NCI-H526 (cell line): ENCODE measurements at regions not wholly inside any gene's neighbourhood (a gene's known extent, or its start where the extent isn't known, plus 50 kb on each side); places are given as distances from the start of the nearest gene placed in this dataset.

Experiments used
- DNase-seq, 2 experiments: peaks; one replicate each; lab custom pipeline; 2025; lab: John Stamatoyannopoulos, UW

DNA sequence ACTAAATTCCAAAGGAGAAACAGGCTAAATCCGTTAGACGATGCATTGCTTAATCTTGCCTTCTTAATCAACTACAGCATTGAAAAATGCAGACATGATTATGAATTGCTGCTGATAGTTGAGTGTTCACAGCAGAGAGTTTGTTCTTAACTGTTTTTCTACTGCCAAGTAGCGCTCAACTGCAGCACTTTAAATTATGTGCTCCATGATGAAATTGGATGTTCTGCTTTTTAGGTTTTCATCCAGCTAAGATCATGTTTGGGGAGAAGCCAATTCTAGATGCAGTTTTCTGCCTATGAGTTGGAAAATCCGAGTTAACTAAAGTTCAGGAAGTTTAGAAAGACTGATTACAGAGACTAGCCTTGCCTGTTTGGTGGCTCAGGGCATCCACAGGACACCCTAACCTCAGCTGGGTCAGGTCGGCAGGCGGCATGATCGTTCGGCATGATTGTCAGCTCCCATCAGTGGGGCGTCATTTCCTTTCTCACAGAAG lies 119.4 kb upstream of the PIEZO2 start:
- DNase-seq = no peak

DNA sequence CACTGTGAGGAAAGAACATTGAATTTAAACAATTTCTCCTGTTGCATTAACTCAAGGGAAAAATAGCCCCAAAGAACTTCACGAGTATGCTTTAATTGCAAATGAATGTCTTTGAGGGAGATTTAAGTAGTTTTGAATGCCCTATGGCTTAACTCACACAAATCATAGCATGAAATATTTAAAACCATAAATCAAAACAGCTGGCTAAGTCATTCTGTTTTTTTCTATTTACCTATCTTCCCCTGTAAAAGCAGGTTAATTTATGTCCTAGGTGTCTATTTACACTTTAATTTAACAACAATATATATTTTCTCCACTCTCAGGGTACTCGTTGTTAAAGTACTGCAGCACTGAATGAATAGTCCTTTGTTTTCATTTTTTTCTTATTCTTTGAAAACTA lies 118.8 kb upstream of the PIEZO2 start:
- DNase-seq = no peak

DNA sequence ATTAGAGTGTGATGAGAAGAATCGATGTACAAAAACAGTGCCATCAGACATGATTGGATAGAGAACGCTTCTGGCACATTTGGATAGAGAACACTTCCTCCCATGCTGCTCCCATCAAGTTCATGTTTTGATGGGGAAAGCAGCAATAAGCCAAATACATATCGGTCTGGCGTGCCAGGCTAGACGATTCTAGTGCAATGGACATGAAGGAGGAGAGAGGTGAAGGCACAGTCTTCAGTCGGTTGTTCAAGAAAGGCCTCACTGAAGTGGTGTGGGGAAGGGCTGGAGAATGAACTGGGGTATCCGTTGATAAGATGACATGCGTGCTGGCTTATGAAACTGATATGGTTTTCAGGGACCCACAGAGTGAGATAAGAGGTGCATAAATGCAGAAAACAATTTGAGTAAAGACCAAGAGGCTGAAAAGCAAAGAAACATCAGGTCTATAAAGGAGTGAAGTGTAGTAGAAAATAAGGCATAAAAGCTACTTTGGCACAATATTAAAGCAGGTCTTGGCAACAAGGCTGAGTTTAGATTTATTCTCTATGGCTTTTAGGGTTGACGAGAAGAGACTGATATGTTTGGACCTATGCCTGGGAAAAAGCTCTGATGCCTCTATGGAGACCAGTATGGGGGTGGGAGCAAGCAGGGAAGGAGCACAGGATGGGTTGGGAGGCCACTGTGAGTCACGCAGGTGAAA lies 117.6 kb upstream of the PIEZO2 start:
- no peak for DNase-seq

DNA sequence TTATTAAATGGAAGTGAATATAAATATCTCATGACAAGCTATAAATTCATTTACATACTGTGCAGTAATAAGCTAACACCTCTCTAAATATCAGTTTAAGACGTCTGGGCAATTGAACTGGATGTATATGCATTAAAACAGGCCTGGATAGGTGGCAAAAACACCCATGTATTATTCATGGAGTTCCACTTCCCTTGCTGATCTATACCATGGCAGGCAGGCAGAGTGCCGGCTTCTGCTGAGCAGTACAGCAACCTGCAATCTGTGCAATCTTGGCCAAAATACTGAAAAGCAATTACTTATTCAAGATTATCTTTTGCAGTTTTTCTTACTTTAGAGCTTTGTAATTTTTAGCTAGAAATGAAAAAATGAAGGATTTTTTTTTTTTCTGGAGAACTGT lies 112.1 kb upstream of the PIEZO2 start:
- no peak for DNase-seq

DNA sequence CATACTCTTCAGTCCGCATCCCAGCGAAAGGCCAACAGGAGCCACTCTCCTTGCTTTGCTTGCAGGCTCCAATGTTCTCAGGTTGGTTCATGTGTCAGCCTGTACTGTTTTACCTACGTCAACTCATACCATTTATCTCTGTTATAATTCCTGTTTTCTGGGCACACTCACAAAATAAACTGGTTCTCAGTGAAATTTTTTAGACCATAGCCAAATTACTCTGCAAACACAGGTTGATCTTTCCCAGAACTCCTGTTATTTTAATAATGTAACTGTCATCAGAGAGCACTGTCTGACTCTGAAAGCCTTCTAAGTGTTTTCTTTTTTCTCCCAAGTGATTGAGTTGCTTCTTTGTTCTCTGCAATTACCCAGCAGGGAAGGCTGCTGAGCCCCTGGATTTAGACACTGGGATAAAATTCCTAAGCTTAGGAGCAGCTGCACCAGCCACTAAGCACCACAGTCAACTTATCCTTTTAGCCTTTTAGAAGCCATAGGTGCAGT lies 111.6 kb upstream of the PIEZO2 start:
- peak in 1 of 2 experiments; percentile 22 for DNase-seq

DNA sequence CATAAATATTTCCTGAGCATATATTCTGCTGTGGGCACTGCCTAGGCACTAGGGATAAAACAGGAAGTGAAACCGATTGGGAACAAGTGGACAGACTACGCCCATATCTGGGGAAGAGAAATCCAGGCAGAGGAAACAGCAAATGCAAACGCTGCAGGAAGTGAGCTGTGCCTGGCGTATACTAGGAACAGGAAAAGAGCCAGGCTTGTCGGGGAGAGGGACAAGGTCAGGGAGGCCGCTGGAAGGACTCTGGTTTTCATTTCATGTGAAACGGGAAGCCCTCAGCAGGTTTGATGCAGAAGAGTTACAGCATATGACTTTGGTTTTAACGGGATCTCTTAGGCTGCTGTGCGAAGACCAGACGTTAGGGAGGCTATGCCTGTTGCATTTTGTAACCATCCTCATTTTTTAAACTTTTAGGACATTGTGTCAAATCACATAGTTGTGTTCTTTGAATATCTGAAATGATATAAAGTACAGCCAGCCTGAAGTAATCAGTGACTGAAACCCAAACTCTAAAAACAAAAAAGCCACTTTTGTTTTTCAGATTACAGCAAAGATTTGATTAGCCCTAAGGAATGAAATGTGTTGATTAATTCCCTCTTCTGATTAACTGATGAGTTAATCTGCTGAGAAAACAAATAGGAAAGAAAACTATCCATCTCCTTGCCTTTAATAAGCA lies 110.2 kb upstream of the PIEZO2 start:
- no peak for DNase-seq

DNA sequence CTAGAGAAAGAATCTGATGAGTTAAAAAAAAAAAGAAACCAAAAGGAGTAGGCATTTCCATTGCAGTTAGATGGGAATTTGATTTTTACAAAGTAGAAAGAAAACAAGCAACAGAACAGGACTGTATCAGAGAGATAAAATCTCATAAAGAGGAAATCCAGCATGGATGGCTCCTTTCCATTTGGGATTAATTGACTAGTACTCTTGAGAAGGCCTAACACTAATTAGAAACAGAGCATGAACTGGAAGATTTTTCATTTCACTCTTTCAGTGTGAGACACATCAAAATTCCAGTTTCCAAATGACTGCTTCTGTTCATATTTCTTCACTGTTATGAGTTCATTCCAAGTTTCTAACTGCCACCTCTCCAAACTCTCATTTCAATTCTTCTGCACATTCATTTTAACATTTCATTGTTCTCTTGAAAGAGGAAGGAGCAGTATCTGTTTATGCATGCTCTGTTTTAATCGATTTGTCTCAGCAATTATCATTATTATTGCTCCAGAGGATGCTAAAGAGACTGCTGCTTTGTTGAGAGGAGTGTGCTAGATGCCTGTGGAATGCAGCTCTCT lies 108.8 kb upstream of the PIEZO2 start:
- DNase-seq = no peak

DNA sequence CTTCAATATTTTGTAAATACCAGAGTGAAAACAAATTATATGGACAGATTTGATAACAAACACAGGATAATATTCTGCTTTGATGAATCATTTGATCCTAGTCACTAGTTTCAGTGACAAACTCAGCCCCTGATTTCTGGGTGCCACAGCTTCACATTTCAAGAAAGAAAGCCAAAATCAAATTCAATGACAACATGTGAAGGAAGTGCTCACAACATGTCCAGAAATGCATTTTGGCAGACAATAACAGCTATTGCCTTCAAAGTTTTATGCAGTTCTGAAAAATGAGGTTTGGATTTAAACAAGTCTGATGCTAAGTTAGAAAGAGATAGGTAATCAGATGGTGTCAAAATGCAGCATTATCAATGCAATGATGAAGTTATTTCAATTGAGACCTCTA lies 106.9 kb upstream of the PIEZO2 start:
- no peak for DNase-seq

DNA sequence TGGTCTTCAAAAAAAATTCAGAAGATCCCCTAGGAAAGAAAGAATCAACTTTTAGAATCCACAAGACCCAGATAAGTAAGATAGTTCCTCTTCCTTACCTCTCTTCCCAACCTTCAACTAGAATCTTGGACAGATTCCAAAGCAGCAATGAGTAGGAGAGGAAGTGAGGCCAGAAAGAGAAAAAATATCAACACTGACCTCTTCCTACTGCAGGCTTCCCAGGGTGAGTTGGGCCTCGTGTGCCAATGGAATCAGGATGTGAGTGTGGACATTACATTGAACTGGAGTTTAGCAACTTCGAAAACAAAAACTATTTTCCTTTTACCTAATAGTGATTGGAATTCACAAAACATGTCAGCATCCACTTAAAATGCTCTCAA lies 102.5 kb upstream of the PIEZO2 start:
- no peak for DNase-seq

DNA sequence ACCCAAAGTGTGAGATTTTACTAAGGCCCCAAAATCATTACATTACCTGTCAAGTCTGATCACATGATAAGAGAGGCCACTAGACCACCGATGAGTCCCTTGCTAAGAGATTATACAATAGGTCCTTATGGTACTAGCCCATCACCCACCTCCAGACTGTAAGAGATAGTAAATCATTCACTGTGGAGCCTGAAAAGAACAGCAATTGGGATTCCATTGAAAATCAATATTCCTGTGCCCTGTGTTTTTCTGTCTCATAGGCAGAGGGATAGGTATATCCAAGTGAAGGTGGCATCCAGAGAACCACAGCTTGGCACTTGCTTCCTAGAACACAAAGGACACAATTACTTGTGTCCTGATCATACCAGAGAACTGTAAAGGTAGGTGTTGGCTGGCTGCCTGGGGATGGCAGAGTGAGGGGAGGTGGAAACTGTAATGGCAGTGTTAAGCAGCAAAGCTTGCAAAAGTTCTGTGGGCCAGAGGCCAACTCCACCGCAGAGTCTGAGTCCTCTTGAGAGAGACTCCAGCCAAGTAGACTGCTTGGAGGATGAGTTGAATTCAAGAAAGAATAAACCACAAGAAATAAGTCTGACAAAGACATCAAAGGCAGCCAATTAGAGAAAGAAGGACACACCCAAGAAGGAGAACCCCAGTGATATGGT lies 102.0 kb upstream of the PIEZO2 start:
- no peak for DNase-seq

DNA sequence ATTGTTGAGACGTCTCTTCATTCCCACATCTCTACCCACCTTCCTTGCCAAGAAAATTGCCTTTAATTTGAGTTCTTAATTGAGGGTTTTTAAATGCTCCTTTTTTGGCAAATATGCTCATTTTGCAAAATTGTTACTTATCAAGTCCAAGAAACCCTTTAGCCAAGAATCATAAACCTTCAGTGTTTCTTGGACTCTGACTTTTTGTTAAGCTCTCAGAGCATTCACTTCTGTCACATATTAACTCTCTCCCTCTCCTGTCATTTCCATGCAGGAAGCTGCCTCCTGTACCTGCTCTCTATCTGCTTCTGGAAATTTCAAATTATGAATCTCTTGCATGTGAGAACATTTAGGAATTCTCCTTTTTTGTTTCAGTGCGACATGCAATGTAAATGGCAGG lies 100.0 kb upstream of the PIEZO2 start:
- DNase-seq = no peak

DNA sequence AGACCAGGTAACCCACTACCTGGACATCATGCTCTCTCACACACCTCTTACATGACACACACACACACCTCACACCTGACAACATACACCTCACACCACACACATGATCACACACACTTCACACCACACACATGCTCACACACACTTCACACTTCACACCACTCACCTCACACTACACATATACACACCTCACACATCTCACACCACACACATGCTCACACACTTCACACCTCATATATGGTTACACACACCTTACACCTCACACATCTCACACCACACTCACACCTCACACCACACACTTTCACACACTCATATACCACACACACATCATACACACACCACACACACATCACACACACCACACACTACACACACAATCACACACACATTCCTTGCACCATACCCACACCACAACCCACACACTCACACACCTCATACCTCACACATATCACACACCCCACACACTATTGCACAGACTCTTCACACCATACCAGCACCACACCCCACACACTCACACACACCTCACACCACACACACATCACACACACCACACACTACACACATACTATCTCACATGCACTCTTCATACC lies 98.1 kb upstream of the PIEZO2 start:
- no peak for DNase-seq

DNA sequence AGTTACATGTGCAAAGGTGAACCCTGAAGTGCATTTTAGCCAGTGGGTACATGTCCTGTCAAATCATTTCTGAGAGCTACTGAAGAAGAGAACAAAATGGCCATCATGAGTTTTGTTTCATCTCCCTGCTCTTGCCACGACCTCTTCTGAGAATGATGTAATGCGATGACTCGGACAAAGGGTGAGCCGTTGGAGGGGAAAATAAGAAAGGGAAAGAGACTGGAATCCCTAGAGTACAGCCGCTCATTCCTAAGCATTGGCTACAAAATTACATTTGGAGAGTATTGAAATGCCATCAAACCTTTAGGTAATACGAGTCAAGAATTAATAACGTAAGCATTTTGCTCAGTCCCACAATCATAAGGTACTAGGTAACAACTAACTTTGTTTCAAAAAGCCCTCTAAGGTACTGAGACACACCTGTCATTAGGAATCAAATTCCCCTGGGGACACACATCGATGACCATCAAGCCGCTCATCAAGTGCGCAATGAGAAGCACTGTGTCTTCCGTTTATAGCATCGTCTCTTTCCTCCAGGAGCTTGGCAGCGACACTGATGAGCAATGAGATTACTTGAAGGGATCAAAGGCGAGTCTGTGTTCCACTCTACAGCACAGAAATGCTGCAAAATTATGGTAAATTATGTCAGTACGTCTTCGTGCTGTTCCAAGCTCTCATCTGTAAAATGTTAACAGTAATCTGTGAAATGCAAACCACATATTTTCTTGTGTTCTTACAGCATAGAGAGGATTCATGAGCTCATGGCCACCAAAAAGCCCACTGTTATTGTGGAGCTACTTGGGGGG lies 97.3 kb upstream of the PIEZO2 start:
- DNase-seq = no peak

DNA sequence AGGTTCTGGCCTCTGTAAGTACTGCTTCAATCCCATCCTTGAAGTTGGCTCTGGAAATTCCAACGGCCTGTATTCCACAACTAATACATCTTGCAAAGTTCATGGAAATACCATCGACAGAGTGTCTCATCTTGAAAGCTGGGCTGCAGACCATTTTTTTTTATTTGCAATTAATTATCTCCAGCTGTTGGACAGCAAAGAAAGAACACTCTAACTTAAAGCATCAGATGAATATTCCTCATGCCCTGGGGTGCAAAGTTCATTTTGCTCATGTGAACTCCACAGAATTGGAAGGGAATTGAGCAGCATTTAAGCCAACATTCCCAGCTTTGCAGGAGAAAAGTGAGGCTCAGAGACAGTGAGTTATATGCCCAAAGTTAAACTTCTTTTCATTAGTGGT lies 96.5 kb upstream of the PIEZO2 start:
- DNase-seq = no peak

DNA sequence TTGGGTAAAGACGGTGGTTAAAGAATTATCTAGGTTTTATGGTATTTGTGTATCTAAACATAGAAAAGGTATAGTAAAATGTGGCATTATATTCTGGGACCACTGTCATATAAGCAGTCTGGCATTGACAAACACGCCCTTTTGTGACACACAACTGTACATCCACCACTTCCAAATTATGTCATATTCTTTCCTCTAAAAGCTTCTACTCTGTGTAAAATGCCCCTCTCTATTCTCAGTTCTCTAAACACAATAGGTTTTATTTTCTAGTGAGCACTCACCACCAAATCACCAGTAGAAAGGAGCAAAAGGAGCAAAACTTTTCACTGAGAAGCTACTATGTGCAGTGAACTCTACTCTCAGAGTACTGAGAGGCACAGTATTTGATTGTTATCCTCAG lies 88.1 kb upstream of the PIEZO2 start:
- no peak for DNase-seq

DNA sequence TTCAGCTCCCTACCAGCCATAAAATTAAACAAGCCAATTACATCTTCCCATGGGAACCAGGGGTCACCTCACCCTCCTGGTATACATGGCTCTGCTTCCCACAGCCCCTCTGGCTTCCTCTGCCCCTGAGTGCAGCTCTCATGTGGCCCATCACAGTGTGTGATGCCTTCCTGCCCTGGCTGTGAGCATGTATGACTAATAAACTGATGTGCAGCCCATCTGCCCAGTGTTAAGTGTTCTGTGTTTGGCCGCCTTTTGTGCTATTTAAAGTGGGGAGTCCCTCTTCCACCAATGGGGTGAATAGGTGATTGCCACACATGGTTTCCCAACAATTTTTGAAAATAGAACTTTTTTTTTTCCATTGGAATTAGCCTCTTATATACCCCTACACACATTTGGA lies 87.7 kb upstream of the PIEZO2 start:
- no peak for DNase-seq

DNA sequence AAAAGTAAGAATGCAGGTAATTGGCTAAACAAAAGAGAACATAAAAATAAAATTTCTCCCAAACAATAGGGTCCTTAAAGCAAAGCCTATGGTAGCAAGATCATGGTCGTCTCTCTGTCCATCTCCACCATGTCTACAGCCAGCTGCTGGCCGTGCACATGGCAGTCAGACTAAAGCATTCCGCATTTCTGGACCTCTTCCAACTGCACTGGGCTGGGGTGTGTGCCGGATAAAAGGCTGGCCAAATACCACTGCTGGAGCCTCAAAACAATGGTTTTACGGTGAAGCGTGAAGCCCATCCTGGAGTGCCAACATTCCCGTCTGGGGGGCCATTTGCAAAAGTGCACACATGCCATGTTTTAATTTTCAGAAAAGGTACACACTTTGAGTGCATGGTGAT lies 74.8 kb upstream of the PIEZO2 start:
- DNase-seq = no peak

DNA sequence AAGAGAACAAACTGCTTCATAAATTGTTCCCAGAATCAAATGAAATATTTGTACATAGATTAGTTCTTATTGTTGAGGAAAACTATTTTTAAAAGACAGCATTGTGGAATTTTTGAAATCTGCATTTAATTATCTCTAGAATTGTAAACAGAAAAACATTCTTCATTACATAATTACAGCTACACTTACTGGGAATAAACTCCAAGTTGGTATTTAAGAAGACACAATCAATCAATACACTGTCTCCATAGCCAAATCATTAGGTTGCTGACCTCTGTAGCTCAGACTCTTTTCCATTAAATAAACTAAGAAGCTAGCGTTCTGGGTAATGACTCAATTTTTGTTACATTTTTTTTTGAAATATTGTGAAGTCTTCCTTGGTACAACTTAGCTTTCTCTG lies 70.2 kb upstream of the PIEZO2 start:
- no peak for DNase-seq

DNA sequence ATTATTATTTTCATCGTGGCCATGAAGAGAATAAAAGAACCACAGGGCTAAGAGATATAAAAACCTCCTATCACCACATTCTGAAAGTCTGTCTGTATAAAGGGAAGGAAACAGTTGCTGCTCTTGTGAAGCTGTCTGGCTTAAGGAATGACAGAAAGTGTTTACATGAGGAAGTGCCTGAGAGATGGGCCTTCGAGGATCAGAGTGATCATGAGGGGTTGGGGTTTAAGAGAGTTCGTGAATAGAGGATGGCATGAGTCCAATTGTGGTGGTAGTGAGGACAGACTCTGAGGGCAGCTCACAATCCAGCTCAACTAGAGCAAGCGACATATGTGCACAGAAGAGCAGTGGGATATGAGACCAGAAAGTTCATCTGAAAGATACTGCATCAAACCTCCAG lies 65.8 kb upstream of the PIEZO2 start:
- DNase-seq = no peak

DNA sequence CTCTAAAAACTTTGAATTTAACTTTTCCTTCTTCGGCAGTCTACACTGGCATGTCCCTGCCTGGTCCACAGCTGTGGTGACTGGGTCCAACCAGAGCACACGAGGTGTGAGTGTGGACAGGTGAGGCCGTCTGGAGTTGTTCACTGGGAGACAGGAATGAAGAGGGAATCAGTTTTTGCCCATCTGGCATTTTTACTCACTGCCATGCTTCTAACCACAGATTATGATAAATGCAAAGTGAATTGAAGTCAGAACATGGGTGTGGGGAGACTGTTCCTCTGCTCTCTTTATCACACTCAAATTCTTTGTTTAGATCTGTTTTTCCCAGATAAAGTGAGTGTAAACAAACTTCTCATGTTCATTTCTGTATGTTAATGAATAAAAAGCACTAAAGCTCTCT lies 54.7 kb upstream of the PIEZO2 start:
- peak in 1 of 2 experiments; percentile 8 for DNase-seq

DNA sequence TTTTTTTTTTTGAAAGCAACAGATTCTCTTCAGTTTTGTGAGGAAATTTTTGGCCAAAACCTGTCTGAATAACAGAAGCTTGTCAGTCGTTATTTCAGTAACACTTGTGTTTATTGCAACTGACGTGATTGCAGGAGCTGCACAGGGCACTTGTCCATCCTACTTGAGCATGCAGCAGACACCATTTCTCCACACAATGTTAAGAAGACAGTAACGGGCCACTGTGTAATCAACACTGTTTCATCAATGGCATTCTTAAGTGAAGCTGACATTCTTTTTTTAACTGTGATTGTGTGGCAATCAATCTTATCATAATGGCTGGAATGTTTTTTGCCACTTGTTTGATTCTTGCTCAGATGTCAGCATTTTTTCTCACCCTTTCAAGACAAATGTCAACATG lies 50.1 kb upstream of the PIEZO2 start:
- no peak for DNase-seq
